Posterior cingulate gyrus (tissue), 11 donors: ENCODE measurements at regions not wholly inside any gene's neighbourhood (a gene's known extent, or its start where the extent isn't known, plus 50 kb on each side); places are given as distances from the start of the nearest gene placed in this dataset.

Experiments used
- DNase-seq, 10 donors: peaks; one replicate each; pipeline versions ENCODE4 v3.0.0 to v3.0.0-alpha.2; 2020 to 2021; ENCODE audit warnings: mixed read lengths in 3 of 10
- intact Hi-C: fragments of 100-400 bp; cut with DNase I; formaldehyde crosslinking; loops from one replicate; pipeline ENCODE4 v1.15.1; 2023

GRCh38 chr1:78348496-78349284 lies 142.1 kb upstream of the PTGFR start:
- intact Hi-C loops: no loop called here
- no peak for DNase-seq

- intact Hi-C loops: no loop called here
- DNase-seq: no peak
Observed at GRCh38 chr1:78351551-78352216, 139.1 kb upstream of the PTGFR start.

GRCh38 chr1:78355656-78356055 lies 135.1 kb upstream of the PTGFR start:
- intact Hi-C loops: no loop called here
- no peak for DNase-seq

GRCh38 chr1:78358165-78358564 lies 132.6 kb upstream of the PTGFR start:
- DNase-seq: no peak
- intact Hi-C loops: no loop called here

- intact Hi-C loops: no loop called here
- no peak for DNase-seq
Observed at GRCh38 chr1:78359666-78360065, 131.1 kb upstream of the PTGFR start.

- no peak for DNase-seq
- intact Hi-C loops: no loop called here
Observed at GRCh38 chr1:78360584-78360983, 130.2 kb upstream of the PTGFR start.

- intact Hi-C loops: no loop called here
- DNase-seq: no peak
Observed at GRCh38 chr1:78367700-78368099, 123.1 kb upstream of the PTGFR start.

- intact Hi-C loops: no loop called here
- no peak for DNase-seq
Observed at GRCh38 chr1:78369546-78369945, 121.2 kb upstream of the PTGFR start.

GRCh38 chr1:78370356-78370755 lies 120.4 kb upstream of the PTGFR start:
- intact Hi-C loops: no loop called here
- DNase-seq: no peak

GRCh38 chr1:78370779-78371482 lies 119.8 kb upstream of the PTGFR start:
- intact Hi-C loops: no loop called here
- no peak for DNase-seq

- intact Hi-C loops: no loop called here
- DNase-seq: no peak
Observed at GRCh38 chr1:78373676-78374075, 117.1 kb upstream of the PTGFR start.

GRCh38 chr1:78375996-78376395 lies 114.8 kb upstream of the PTGFR start:
- DNase-seq: no peak
- intact Hi-C loops: no loop called here

GRCh38 chr1:78377356-78377928 lies 113.3 kb upstream of the PTGFR start:
- DNase-seq: no peak
- intact Hi-C loops: no loop called here

GRCh38 chr1:78383923-78384322 lies 106.9 kb upstream of the PTGFR start:
- no peak for DNase-seq
- intact Hi-C loops: no loop called here

GRCh38 chr1:78385744-78386462 lies 104.9 kb upstream of the PTGFR start:
- no peak for DNase-seq
- intact Hi-C loops: no loop called here

GRCh38 chr1:78387201-78387600 lies 103.6 kb upstream of the PTGFR start:
- intact Hi-C loops: no loop called here

GRCh38 chr1:78387871-78388270 lies 102.9 kb upstream of the PTGFR start:
- DNase-seq: no peak
- intact Hi-C loops: no loop called here

More at GRCh38 chr1:78387201-78387600, 103.6 kb upstream of the PTGFR start:
- no peak for DNase-seq

GRCh38 chr1:78388275-78388674 lies 102.5 kb upstream of the PTGFR start:
- DNase-seq: no peak
- intact Hi-C loops: no loop called here

GRCh38 chr1:78401148-78401547 lies 89.6 kb upstream of the PTGFR start:
- no peak for DNase-seq
- intact Hi-C loops: no loop called here

GRCh38 chr1:78408192-78408591 lies 82.6 kb upstream of the PTGFR start:
- intact Hi-C loops: no loop called here
- DNase-seq: no peak

- DNase-seq: no peak
- intact Hi-C loops: no loop called here
Observed at GRCh38 chr1:78408810-78409209, 82.0 kb upstream of the PTGFR start.
